ENCODE measurements at regions not wholly inside any gene's neighbourhood (a gene's known extent, or its start where the extent isn't known, plus 50 kb on each side); places are given as distances from the start of the nearest gene placed in this dataset.

GRCh38 chrX:5752831-5753230 is 475.8 kb downstream of the NLGN4X start:
- H3K9me3 Mint-ChIP-seq: peaks cover 0 to 25% (median 5%) of the 10 kb centered on the region in 9 donors
- H3K27ac Mint-ChIP-seq: no peak overlapping the region
- POLR2A ChIA-PET: no interaction called here
- DNase-seq (no peak), ATAC-seq (no peak)
- peaks cover 0 to 5% (median 0%) of the 10 kb centered on the region in 3 donors for H3K36me3 Mint-ChIP-seq
- peaks cover 0 to 1% (median 0%) of the 10 kb centered on the region in 5 donors for H3K27me3 Mint-ChIP-seq
- no peak overlapping the region for H3K4me3 Mint-ChIP-seq
- no peaks in the 10 kb centered on the region for H3K4me1 Mint-ChIP-seq

GRCh38 chrX:5748586-5749150 is 480.0 kb downstream of the NLGN4X start:
- H3K4me1 Mint-ChIP-seq: no peaks in the 10 kb centered on the region
- peaks cover 0 to 1% (median 0%) of the 10 kb centered on the region in 5 donors for H3K27me3 Mint-ChIP-seq
- no peaks in the 10 kb centered on the region for H3K36me3 Mint-ChIP-seq
- H3K4me3 Mint-ChIP-seq: no peak overlapping the region
- no peak overlapping the region for H3K27ac Mint-ChIP-seq
- POLR2A ChIA-PET: no interaction called here
- no peak for DNase-seq
- ATAC-seq: no peak
- H3K9me3 Mint-ChIP-seq: peaks cover 0 to 20% (median 6%) of the 10 kb centered on the region in 9 donors

- DNase-seq: no peak
- no peaks in the 10 kb centered on the region for H3K27me3 Mint-ChIP-seq
- no peak overlapping the region for H3K27ac Mint-ChIP-seq
- no peaks in the 10 kb centered on the region for H3K4me1 Mint-ChIP-seq
- H3K9me3 Mint-ChIP-seq: peaks cover 0 to 13% (median 3%) of the 10 kb centered on the region in 9 donors
- no peaks in the 10 kb centered on the region for H3K36me3 Mint-ChIP-seq
- ATAC-seq: no peak
- H3K4me3 Mint-ChIP-seq: no peak overlapping the region
- POLR2A ChIA-PET: no interaction called here
Measured at GRCh38 chrX:5746231-5746630, 482.4 kb downstream of the NLGN4X start.

GRCh38 chrX:5733501-5733900 is 495.2 kb downstream of the NLGN4X start:
- Mint-ChIP-seq H3K9me3 (peaks cover 0 to 9% (median 4%) of the 10 kb centered on the region in 9 donors), H3K27ac (no peak overlapping the region), H3K4me1 (no peaks in the 10 kb centered on the region), H3K27me3 (no peaks in the 10 kb centered on the region), H3K4me3 (no peak overlapping the region), H3K36me3 (no peaks in the 10 kb centered on the region)
- POLR2A ChIA-PET: no interaction called here
- ATAC-seq (no peak), DNase-seq (no peak)

- peaks cover 0 to 2% (median 0%) of the 10 kb centered on the region in 5 donors for H3K27me3 Mint-ChIP-seq
- H3K27ac Mint-ChIP-seq: no peak overlapping the region
- no peak for DNase-seq
- POLR2A ChIA-PET: no interaction called here
- H3K36me3 Mint-ChIP-seq: peaks cover 0 to 3% (median 0%) of the 10 kb centered on the region in 3 donors
- H3K9me3 Mint-ChIP-seq: peaks cover 0 to 10% (median 4%) of the 10 kb centered on the region in 9 donors
- H3K4me3 Mint-ChIP-seq: no peak overlapping the region
- no peak for ATAC-seq
- no peaks in the 10 kb centered on the region for H3K4me1 Mint-ChIP-seq
Measured at GRCh38 chrX:5730556-5730955, 498.1 kb downstream of the NLGN4X start.

GRCh38 chrX:5726224-5726623 is 502.4 kb downstream of the NLGN4X start:
- H3K9me3 Mint-ChIP-seq: peaks cover 0 to 9% (median 3%) of the 10 kb centered on the region in 9 donors
- POLR2A ChIA-PET: no interaction called here

GRCh38 chrX:5724123-5724522 is 504.5 kb downstream of the NLGN4X start:
- H3K9me3 Mint-ChIP-seq: peaks cover 0 to 10% (median 6%) of the 10 kb centered on the region in 9 donors
- no peak overlapping the region for H3K27ac Mint-ChIP-seq
- H3K27me3 Mint-ChIP-seq: peaks cover 0 to 2% (median 0%) of the 10 kb centered on the region in 5 donors
- peaks cover 0 to 3% (median 0%) of the 10 kb centered on the region in 3 donors for H3K36me3 Mint-ChIP-seq
- ATAC-seq (no peak), DNase-seq (no peak)
- no peaks in the 10 kb centered on the region for H3K4me1 Mint-ChIP-seq
- POLR2A ChIA-PET: no interaction called here
- H3K4me3 Mint-ChIP-seq: no peak overlapping the region

More at GRCh38 chrX:5726224-5726623, 502.4 kb downstream of the NLGN4X start:
- no peak for ATAC-seq
- Mint-ChIP-seq H3K36me3 (peaks cover 0 to 3% (median 0%) of the 10 kb centered on the region in 3 donors), H3K4me1 (no peaks in the 10 kb centered on the region), H3K27me3 (peaks cover 0 to 2% (median 0%) of the 10 kb centered on the region in 5 donors), H3K27ac (no peak overlapping the region), H3K4me3 (no peak overlapping the region)
- DNase-seq: no peak

GRCh38 chrX:5718651-5719050 is 510.0 kb downstream of the NLGN4X start:
- H3K36me3 Mint-ChIP-seq: no peaks in the 10 kb centered on the region
- no peaks in the 10 kb centered on the region for H3K27me3 Mint-ChIP-seq
- H3K4me1 Mint-ChIP-seq: no peaks in the 10 kb centered on the region
- POLR2A ChIA-PET: no interaction called here
- H3K27ac Mint-ChIP-seq: no peak overlapping the region
- no peak overlapping the region for H3K4me3 Mint-ChIP-seq
- DNase-seq (no peak), ATAC-seq (no peak)
- H3K9me3 Mint-ChIP-seq: peaks cover 0 to 27% (median 10%) of the 10 kb centered on the region in 9 donors

GRCh38 chrX:5716666-5717065 is 512.0 kb downstream of the NLGN4X start:
- POLR2A ChIA-PET: no interaction called here
- DNase-seq (no peak), ATAC-seq (no peak)
- Mint-ChIP-seq H3K4me3 (no peak overlapping the region), H3K36me3 (no peaks in the 10 kb centered on the region), H3K27ac (no peak overlapping the region), H3K27me3 (no peaks in the 10 kb centered on the region), H3K4me1 (no peaks in the 10 kb centered on the region), H3K9me3 (peaks cover 0 to 27% (median 10%) of the 10 kb centered on the region in 9 donors)

GRCh38 chrX:5708251-5708650 is 520.4 kb downstream of the NLGN4X start:
- ATAC-seq: no peak
- no peaks in the 10 kb centered on the region for H3K27me3 Mint-ChIP-seq
- no peak for DNase-seq
- H3K4me3 Mint-ChIP-seq: no peak overlapping the region
- H3K36me3 Mint-ChIP-seq: no peaks in the 10 kb centered on the region
- POLR2A ChIA-PET: no interaction called here
- H3K27ac Mint-ChIP-seq: no peak overlapping the region
- H3K4me1 Mint-ChIP-seq: no peaks in the 10 kb centered on the region
- peaks cover 0 to 5% (median 0%) of the 10 kb centered on the region in 9 donors for H3K9me3 Mint-ChIP-seq

- Mint-ChIP-seq H3K9me3 (peaks cover 0 to 2% (median 0%) of the 10 kb centered on the region in 9 donors), H3K36me3 (no peaks in the 10 kb centered on the region), H3K27ac (no peak overlapping the region), H3K27me3 (no peaks in the 10 kb centered on the region), H3K4me3 (no peak overlapping the region), H3K4me1 (no peaks in the 10 kb centered on the region)
- ATAC-seq (no peak), DNase-seq (no peak)
- POLR2A ChIA-PET: no interaction called here
Measured at GRCh38 chrX:5702890-5703289, 525.8 kb downstream of the NLGN4X start.

- Mint-ChIP-seq H3K27ac (no peak overlapping the region), H3K9me3 (peaks cover 0 to 4% (median 0%) of the 10 kb centered on the region in 9 donors), H3K4me3 (no peak overlapping the region), H3K4me1 (no peaks in the 10 kb centered on the region), H3K27me3 (no peaks in the 10 kb centered on the region), H3K36me3 (no peaks in the 10 kb centered on the region)
- ATAC-seq: no peak
- POLR2A ChIA-PET: no interaction called here
- DNase-seq: no peak
Measured at GRCh38 chrX:5695971-5696370, 532.7 kb downstream of the NLGN4X start.

- Mint-ChIP-seq H3K27ac (no peak overlapping the region), H3K9me3 (peaks cover 0 to 13% (median 0%) of the 10 kb centered on the region in 9 donors), H3K27me3 (no peaks in the 10 kb centered on the region), H3K36me3 (no peaks in the 10 kb centered on the region), H3K4me3 (no peak overlapping the region), H3K4me1 (no peaks in the 10 kb centered on the region)
- POLR2A ChIA-PET: no interaction called here
- DNase-seq: no peak
- no peak for ATAC-seq
Measured at GRCh38 chrX:5683996-5684395, 544.7 kb downstream of the NLGN4X start.

- Mint-ChIP-seq H3K4me1 (no peaks in the 10 kb centered on the region), H3K27ac (no peak overlapping the region), H3K36me3 (no peaks in the 10 kb centered on the region), H3K9me3 (peaks cover 0 to 13% (median 0%) of the 10 kb centered on the region in 9 donors), H3K27me3 (no peaks in the 10 kb centered on the region), H3K4me3 (no peak overlapping the region)
- DNase-seq (no peak), ATAC-seq (no peak)
- POLR2A ChIA-PET: no interaction called here
Measured at GRCh38 chrX:5681159-5681558, 547.5 kb downstream of the NLGN4X start.
